ENCODE measurements at regions not wholly inside any gene's neighbourhood (a gene's known extent, or its start where the extent isn't known, plus 50 kb on each side); places are given as distances from the start of the nearest gene placed in this dataset.

DNA sequence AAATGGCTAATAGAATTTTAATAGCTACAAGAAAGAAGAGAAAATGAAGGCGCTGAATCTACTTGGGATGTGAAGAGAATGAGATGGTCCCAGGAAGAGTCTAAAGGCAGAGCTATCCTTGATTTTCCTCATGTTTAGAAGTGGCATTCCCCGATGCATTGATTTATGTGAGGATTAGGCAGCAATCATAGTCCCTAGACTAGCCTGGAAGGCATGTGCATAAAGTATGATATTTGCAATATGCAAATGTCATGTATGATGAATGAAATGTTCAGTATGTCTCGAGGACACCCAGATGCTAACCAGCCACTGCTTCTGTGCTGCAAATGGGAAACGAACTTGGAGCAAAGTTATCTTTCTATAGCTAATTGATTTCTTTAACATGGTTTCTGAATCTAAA is 641.5 kb upstream of the PLXNA2 start:
- no peaks in the 10 kb centered on the region for H3K79me2 ChIP-seq (ENCODE audit: insufficient read depth, low read length)
- no peak overlapping the region for H3K9ac ChIP-seq (ENCODE audit: low read depth, low read length, poor library complexity, severe bottlenecking)
- no peak overlapping the region for H2AFZ ChIP-seq (ENCODE audit: low read length)
- H4K20me1 ChIP-seq (ENCODE audit: insufficient read depth, low read length, poor library complexity, severe bottlenecking) = no peaks in the 10 kb centered on the region
- no peaks in the 10 kb centered on the region for H3K9me2 ChIP-seq (replicated peaks; ENCODE audit: low read depth, low read length)
- no peaks in the 10 kb centered on the region for H3K9me3 ChIP-seq (ENCODE audit: insufficient read depth, low read depth, low read length)
- no peak overlapping the region for H3K4me2 ChIP-seq (ENCODE audit: low read depth, low read length, poor library complexity, severe bottlenecking)
- no peak overlapping the region for H3K4me3 ChIP-seq (ENCODE audit: low read length, poor library complexity, severe bottlenecking)
- H3F3A ChIP-seq (ENCODE audit: low read depth) = no peaks in the 10 kb centered on the region
- H3K36me3 ChIP-seq (ENCODE audit: insufficient read depth, low read length) = no peaks in the 10 kb centered on the region
- no peaks in the 10 kb centered on the region for H3K4me1 ChIP-seq (ENCODE audit: insufficient read depth, low read length, poor library complexity, severe bottlenecking)
- no peaks in the 10 kb centered on the region for H3K27me3 ChIP-seq (ENCODE audit: insufficient read depth, low read length, poor library complexity, severe bottlenecking)
- no peak for TF ChIP-seq EZH2phosphoT487 (IDR thresholded peaks at IDR 0.05; ENCODE audit: borderline replicate concordance)

DNA sequence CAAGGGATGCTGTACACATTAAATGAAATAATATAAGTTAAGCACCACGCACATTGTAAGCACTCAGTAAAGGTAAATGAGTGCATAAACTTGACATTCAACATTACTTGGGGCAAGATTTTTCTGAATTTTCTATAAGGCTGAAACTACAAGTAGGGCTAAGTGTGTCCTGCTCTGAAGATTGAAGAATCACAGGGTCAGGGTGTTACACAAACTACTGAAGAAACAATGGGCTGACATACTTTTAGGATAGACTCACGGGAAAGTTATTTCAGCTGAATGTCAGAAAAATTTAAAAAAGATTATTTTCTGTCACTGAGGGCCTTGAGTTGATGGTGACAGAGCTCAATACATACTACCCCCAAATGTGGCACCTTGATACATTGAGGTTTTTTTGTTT is 644.2 kb upstream of the PLXNA2 start:
- H3K4me3 ChIP-seq (ENCODE audit: low read length, poor library complexity, severe bottlenecking) = no peak overlapping the region
- no peaks in the 10 kb centered on the region for H3K9me2 ChIP-seq (replicated peaks; ENCODE audit: low read depth, low read length)
- H3K4me2 ChIP-seq (ENCODE audit: low read depth, low read length, poor library complexity, severe bottlenecking) = no peak overlapping the region
- H4K20me1 ChIP-seq (ENCODE audit: insufficient read depth, low read length, poor library complexity, severe bottlenecking) = no peaks in the 10 kb centered on the region
- TF ChIP-seq, protein P1, sequence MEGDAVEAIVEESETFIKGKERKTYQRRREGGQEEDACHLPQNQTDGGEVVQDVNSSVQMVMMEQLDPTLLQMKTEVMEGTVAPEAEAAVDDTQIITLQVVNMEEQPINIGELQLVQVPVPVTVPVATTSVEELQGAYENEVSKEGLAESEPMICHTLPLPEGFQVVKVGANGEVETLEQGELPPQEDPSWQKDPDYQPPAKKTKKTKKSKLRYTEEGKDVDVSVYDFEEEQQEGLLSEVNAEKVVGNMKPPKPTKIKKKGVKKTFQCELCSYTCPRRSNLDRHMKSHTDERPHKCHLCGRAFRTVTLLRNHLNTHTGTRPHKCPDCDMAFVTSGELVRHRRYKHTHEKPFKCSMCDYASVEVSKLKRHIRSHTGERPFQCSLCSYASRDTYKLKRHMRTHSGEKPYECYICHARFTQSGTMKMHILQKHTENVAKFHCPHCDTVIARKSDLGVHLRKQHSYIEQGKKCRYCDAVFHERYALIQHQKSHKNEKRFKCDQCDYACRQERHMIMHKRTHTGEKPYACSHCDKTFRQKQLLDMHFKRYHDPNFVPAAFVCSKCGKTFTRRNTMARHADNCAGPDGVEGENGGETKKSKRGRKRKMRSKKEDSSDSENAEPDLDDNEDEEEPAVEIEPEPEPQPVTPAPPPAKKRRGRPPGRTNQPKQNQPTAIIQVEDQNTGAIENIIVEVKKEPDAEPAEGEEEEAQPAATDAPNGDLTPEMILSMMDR (conservative IDR thresholded peaks at IDR 0.05; ENCODE audit: low read length) = no peak
- TF ChIP-seq EZH2phosphoT487 (IDR thresholded peaks at IDR 0.05; ENCODE audit: borderline replicate concordance) = no peak
- no peaks in the 10 kb centered on the region for H3F3A ChIP-seq (ENCODE audit: low read depth)
- no peak overlapping the region for H3K9ac ChIP-seq (ENCODE audit: low read depth, low read length, poor library complexity, severe bottlenecking)
- no peaks in the 10 kb centered on the region for H3K79me2 ChIP-seq (ENCODE audit: insufficient read depth, low read length)
- H3K36me3 ChIP-seq (ENCODE audit: insufficient read depth, low read length) = no peaks in the 10 kb centered on the region
- no peaks in the 10 kb centered on the region for H3K27me3 ChIP-seq (ENCODE audit: insufficient read depth, low read length, poor library complexity, severe bottlenecking)
- H3K4me1 ChIP-seq (ENCODE audit: insufficient read depth, low read length, poor library complexity, severe bottlenecking) = no peaks in the 10 kb centered on the region
- no peak overlapping the region for H2AFZ ChIP-seq (ENCODE audit: low read length)
- no peaks in the 10 kb centered on the region for H3K9me3 ChIP-seq (ENCODE audit: insufficient read depth, low read depth, low read length)

DNA sequence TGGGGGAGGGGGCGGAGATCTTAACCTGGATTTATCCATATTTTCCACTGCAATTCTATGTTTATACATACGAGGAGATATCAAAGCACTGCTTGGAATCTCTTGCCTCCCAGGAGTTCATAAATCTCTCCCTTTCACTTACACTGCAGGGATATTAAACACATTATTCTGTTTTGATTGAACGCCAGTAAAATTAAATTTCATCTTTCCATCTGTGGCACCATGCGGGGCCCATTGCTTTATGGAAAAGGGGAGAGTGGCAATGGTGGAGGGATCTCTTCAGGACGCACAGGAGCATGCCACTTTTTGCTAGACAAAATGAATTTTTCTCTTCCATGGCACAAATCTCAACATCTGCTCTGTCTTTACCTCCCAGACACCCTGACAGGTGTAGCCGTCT is 648.0 kb upstream of the PLXNA2 start:
- no peaks in the 10 kb centered on the region for H4K20me1 ChIP-seq (ENCODE audit: insufficient read depth, low read length, poor library complexity, severe bottlenecking)
- H3K4me3 ChIP-seq (ENCODE audit: low read length, poor library complexity, severe bottlenecking) = no peak overlapping the region
- no peaks in the 10 kb centered on the region for H3K27me3 ChIP-seq (ENCODE audit: insufficient read depth, low read length, poor library complexity, severe bottlenecking)
- no peaks in the 10 kb centered on the region for H3K9me2 ChIP-seq (replicated peaks; ENCODE audit: low read depth, low read length)
- H3K4me1 ChIP-seq (ENCODE audit: insufficient read depth, low read length, poor library complexity, severe bottlenecking) = no peaks in the 10 kb centered on the region
- H2AFZ ChIP-seq (ENCODE audit: low read length) = no peak overlapping the region
- H3K36me3 ChIP-seq (ENCODE audit: insufficient read depth, low read length) = no peaks in the 10 kb centered on the region
- no peaks in the 10 kb centered on the region for H3K9me3 ChIP-seq (ENCODE audit: insufficient read depth, low read depth, low read length)
- H3K4me2 ChIP-seq (ENCODE audit: low read depth, low read length, poor library complexity, severe bottlenecking) = no peak overlapping the region
- no peak for TF ChIP-seq EZH2phosphoT487 (IDR thresholded peaks at IDR 0.05; ENCODE audit: borderline replicate concordance)
- TF ChIP-seq, protein P1 (conservative IDR thresholded peaks at IDR 0.05; ENCODE audit: low read length) = no peak
- no peak overlapping the region for H3K9ac ChIP-seq (ENCODE audit: low read depth, low read length, poor library complexity, severe bottlenecking)
- H3K79me2 ChIP-seq (ENCODE audit: insufficient read depth, low read length) = no peaks in the 10 kb centered on the region
- H3F3A ChIP-seq (ENCODE audit: low read depth) = no peaks in the 10 kb centered on the region

DNA sequence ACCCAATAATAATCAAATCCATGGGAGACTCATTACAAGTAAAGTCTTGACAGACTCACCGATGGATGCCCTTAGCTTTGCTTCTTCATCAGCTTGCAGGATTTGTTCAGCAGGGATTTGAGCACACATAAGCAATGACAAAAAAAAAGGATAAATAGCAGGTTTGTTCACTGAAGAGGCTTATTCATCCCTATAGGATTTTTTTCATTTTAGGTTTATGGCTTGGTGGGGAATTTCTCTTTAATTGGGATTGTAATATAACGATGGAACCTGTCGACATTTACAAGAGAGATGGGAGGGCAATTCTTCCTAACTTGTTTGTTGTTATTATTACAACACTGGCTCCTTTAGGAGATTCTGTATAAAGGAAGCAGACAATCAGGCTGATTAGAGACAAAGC is 649.1 kb upstream of the PLXNA2 start:
- Histone ChIP-seq H3K9me3 (ENCODE audit: insufficient read depth, low read depth, low read length) (no peaks in the 10 kb centered on the region), H3K4me1 (ENCODE audit: insufficient read depth, low read length, poor library complexity, severe bottlenecking) (no peaks in the 10 kb centered on the region), H2AFZ (ENCODE audit: low read length) (no peak overlapping the region), H3K79me2 (ENCODE audit: insufficient read depth, low read length) (no peaks in the 10 kb centered on the region), H3F3A (ENCODE audit: low read depth) (no peaks in the 10 kb centered on the region), H3K27me3 (ENCODE audit: insufficient read depth, low read length, poor library complexity, severe bottlenecking) (no peaks in the 10 kb centered on the region), H3K9me2 (replicated peaks; ENCODE audit: low read depth, low read length) (no peaks in the 10 kb centered on the region), H3K9ac (ENCODE audit: low read depth, low read length, poor library complexity, severe bottlenecking) (no peak overlapping the region), H4K20me1 (ENCODE audit: insufficient read depth, low read length, poor library complexity, severe bottlenecking) (no peaks in the 10 kb centered on the region), H3K36me3 (ENCODE audit: insufficient read depth, low read length) (no peaks in the 10 kb centered on the region), H3K4me2 (ENCODE audit: low read depth, low read length, poor library complexity, severe bottlenecking) (no peak overlapping the region), H3K4me3 (ENCODE audit: low read length, poor library complexity, severe bottlenecking) (no peak overlapping the region)
- TF ChIP-seq EZH2phosphoT487 (IDR thresholded peaks at IDR 0.05; ENCODE audit: borderline replicate concordance) = no peak
- TF ChIP-seq, protein P1 (conservative IDR thresholded peaks at IDR 0.05; ENCODE audit: low read length) = no peak

Data from Loucy (cell line).